IMR-90 (cell line): ENCODE measurements at regions not wholly inside any gene's neighbourhood (a gene's known extent, or its start where the extent isn't known, plus 50 kb on each side); places are given as distances from the start of the nearest gene placed in this dataset.

Source experiments
- ATAC-seq: fragments of 200-7000 bp; cut with Tn5 transposase; 2 replicates; pipeline ENCODE4 v1.9.1; 2020; ENCODE audit warnings: low read depth, mild to moderate bottlenecking, moderate library complexity
- BruUV-seq: library from RNA; stranded (reverse); fragments of 400-500 nt; replicated peaks from 2 replicates; lab custom pipeline; 2021; lab: Mats Ljungman, UMichigan
- CTCF ChIA-PET: fragments of 300-600 bp; formaldehyde crosslinking; extraction: SDS; loops from one replicate; lab custom pipeline; 2021; ENCODE audit warnings: antibody characterized with exemption; lab: Yijun Ruan, JAX
- POLR2A ChIA-PET: fragments of 300-600 bp; sonication (Branson Sonifier 250); formaldehyde crosslinking; loops from one replicate; lab custom pipeline; 2022; ENCODE audit warnings: antibody characterized with exemption; ENCODE audit not compliant: unreplicated experiment; lab: Charles Lee
- DNase-seq: peaks from one replicate; pipeline ENCODE4 v3.0.0; 2013
- H2AFZ ChIP-seq: replicated peaks from 2 replicates; pipeline ENCODE3; 2013; ENCODE audit warnings: low read length, mild to moderate bottlenecking; ENCODE audit not compliant: poor library complexity
- H2AK5ac ChIP-seq: 2 replicates; pipeline ENCODE4 v1.6.1; 2013; ENCODE audit warnings: low read depth, low read length, inconsistent platforms
- H2AK9ac ChIP-seq: replicated peaks from 2 replicates; pipeline ENCODE3; 2013; ENCODE audit warnings: mild to moderate bottlenecking, low read depth, low read length, moderate library complexity; ENCODE audit not compliant: poor library complexity
- H2BK120ac ChIP-seq: 2 replicates; pipeline ENCODE4 v1.6.1; 2013; ENCODE audit warnings: low read depth, low read length, inconsistent platforms
- H2BK15ac ChIP-seq: 3 replicates; pipeline ENCODE4 v1.6.1; 2013; ENCODE audit warnings: low read depth, low read length, inconsistent platforms
- H2BK20ac ChIP-seq: 2 replicates; pipeline ENCODE4 v1.6.1; 2013; ENCODE audit warnings: low read depth, mild to moderate bottlenecking, inconsistent platforms, low read length, moderate library complexity
- H2BK5ac ChIP-seq: 2 replicates; pipeline ENCODE4 v1.6.1; 2013; ENCODE audit warnings: mild to moderate bottlenecking, low read depth, low read length, inconsistent platforms; ENCODE audit not compliant: poor library complexity, severe bottlenecking
- H3K14ac ChIP-seq: replicated peaks from 2 replicates; pipeline ENCODE4 v1.6.1; 2013; ENCODE audit warnings: low read depth, low read length, inconsistent platforms
- H3K18ac ChIP-seq: 2 replicates; pipeline ENCODE4 v1.6.1; 2013; ENCODE audit warnings: low read depth, low read length, control low read depth
- H3K23ac ChIP-seq: 2 replicates; pipeline ENCODE4 v1.6.1; 2013; ENCODE audit warnings: low read depth, low read length, inconsistent platforms
- H3K27ac ChIP-seq: 2 replicates; pipeline ENCODE4 v1.5.1; 2013; ENCODE audit warnings: mild to moderate bottlenecking, control low read depth, low read length; ENCODE audit not compliant: insufficient read depth
- H3K27me3 ChIP-seq: 2 replicates; pipeline ENCODE4 v1.6.1; 2013; ENCODE audit warnings: low read length; ENCODE audit not compliant: control insufficient read depth, insufficient read depth
- H3K36me3 ChIP-seq: 2 replicates; pipeline ENCODE4 v1.6.1; 2013; ENCODE audit warnings: low read length, mixed read lengths; ENCODE audit not compliant: control insufficient read depth, insufficient read depth
- H3K4ac ChIP-seq: 2 replicates; pipeline ENCODE4 v1.6.1; 2013; ENCODE audit warnings: low read depth, low read length, inconsistent platforms
- H3K4me1 ChIP-seq: 2 replicates; pipeline ENCODE4 v1.6.1; 2013; ENCODE audit warnings: low read length, mixed read lengths; ENCODE audit not compliant: control insufficient read depth, insufficient read depth
- H3K4me2 ChIP-seq: 2 replicates; pipeline ENCODE4 v1.6.1; 2013; ENCODE audit warnings: low read depth, mild to moderate bottlenecking, control low read depth, low read length, moderate library complexity
- H3K4me3 ChIP-seq: 2 replicates; pipeline ENCODE4 v1.5.1; 2013; ENCODE audit warnings: low read depth, mild to moderate bottlenecking, control low read depth, low read length, moderate library complexity; ENCODE audit not compliant: insufficient read depth
- H3K56ac ChIP-seq: 2 replicates; pipeline ENCODE4 v1.6.1; 2013; ENCODE audit warnings: low read length, inconsistent platforms; ENCODE audit not compliant: insufficient read depth; ENCODE audit errors: extremely low read depth
- H3K79me1 ChIP-seq, 2 experiments: 2 replicates each; pipeline ENCODE4 v1.6.1; 2013; ENCODE audit warnings: low read length in 2 of 2, inconsistent platforms in 1 of 2, low read depth in 1 of 2
- H3K9ac ChIP-seq: 2 replicates; pipeline ENCODE4 v1.6.1; 2013; ENCODE audit warnings: low read depth, low read length, control low read depth
- H3K9me1 ChIP-seq: 2 replicates; pipeline ENCODE4 v1.6.1; 2013; ENCODE audit warnings: low read length, inconsistent platforms; ENCODE audit not compliant: insufficient read depth
- H3K9me3 ChIP-seq: 2 replicates; pipeline ENCODE4 v1.6.1; 2013; ENCODE audit warnings: low read length; ENCODE audit not compliant: control insufficient read depth, insufficient read depth
- H4K20me1 ChIP-seq: 2 replicates; pipeline ENCODE4 v1.6.1; 2013; ENCODE audit warnings: low read length, inconsistent platforms; ENCODE audit not compliant: insufficient read depth
- H4K5ac ChIP-seq: 2 replicates; pipeline ENCODE4 v1.6.1; 2013; ENCODE audit warnings: mild to moderate bottlenecking, low read depth, low read length, control low read depth
- H4K8ac ChIP-seq, 2 experiments: 2 replicates each; pipeline ENCODE4 v1.6.1; 2013; ENCODE audit warnings: low read depth in 2 of 2, low read length in 2 of 2, control low read depth in 1 of 2, inconsistent platforms in 1 of 2
- H4K91ac ChIP-seq: 2 replicates; pipeline ENCODE4 v1.6.1; 2013; ENCODE audit warnings: low read depth, low read length, inconsistent platforms; ENCODE audit not compliant: insufficient read depth
- BHLHE40 ChIP-seq: fragments of 150-350 bp; IDR thresholded peaks from 2 replicates; pipeline ENCODE4 v1.6.1; 2016; ENCODE audit warnings: mild to moderate bottlenecking, low read depth, low read length
- CEBPB ChIP-seq: IDR thresholded peaks from 2 replicates; pipeline ENCODE4 v1.6.1; 2012; ENCODE audit warnings: low read depth, low read length, improper control_type of control experiment
- CHD1 ChIP-seq: IDR thresholded peaks from 2 replicates; pipeline ENCODE4 v1.6.1; 2012; ENCODE audit warnings: low read depth, low read length, improper control_type of control experiment
- CTCF ChIP-seq: conservative IDR thresholded peaks from 2 replicates; pipeline ENCODE4 v1.5.1; 2012; ENCODE audit warnings: mild to moderate bottlenecking, low read depth, low read length, improper control_type of control experiment
- ELK1 ChIP-seq: fragments of 150-350 bp; IDR thresholded peaks from 2 replicates; pipeline ENCODE4 v1.6.1; 2016; ENCODE audit warnings: low read depth, mild to moderate bottlenecking, low read length, moderate library complexity, borderline replicate concordance
- FOS ChIP-seq: fragments of 150-350 bp; IDR thresholded peaks from 2 replicates; pipeline ENCODE4 v1.6.1; 2016; ENCODE audit warnings: low read depth, low read length
- MAFK ChIP-seq: IDR thresholded peaks from 2 replicates; pipeline ENCODE4 v1.6.1; 2012; ENCODE audit warnings: low read depth, low read length, improper control_type of control experiment
- MAZ ChIP-seq: IDR thresholded peaks from 2 replicates; pipeline ENCODE4 v1.6.1; 2012; ENCODE audit warnings: low read depth, mild to moderate bottlenecking, low read length, improper control_type of control experiment, moderate library complexity, borderline replicate concordance
- MXI1 ChIP-seq: IDR thresholded peaks from 2 replicates; pipeline ENCODE4 v1.6.1; 2012; ENCODE audit warnings: low read depth, mild to moderate bottlenecking, low read length, moderate library complexity, borderline replicate concordance
- NFE2L2 ChIP-seq: fragments of 150-350 bp; IDR thresholded peaks from 2 replicates; pipeline ENCODE4 v1.6.1; 2016; ENCODE audit warnings: low read depth, mild to moderate bottlenecking, low read length
- POLR2A ChIP-seq: IDR thresholded peaks from 2 replicates; pipeline ENCODE4 v1.6.1; 2012; ENCODE audit warnings: mild to moderate bottlenecking, low read depth, low read length
- RAD21 ChIP-seq: IDR thresholded peaks from 2 replicates; pipeline ENCODE4 v1.6.1; 2012; ENCODE audit warnings: low read length, improper control_type of control experiment
- RCOR1 ChIP-seq: IDR thresholded peaks from 2 replicates; pipeline ENCODE4 v1.6.1; 2012; ENCODE audit warnings: mild to moderate bottlenecking, low read length, improper control_type of control experiment; ENCODE audit not compliant: insufficient replicate concordance
- RFX5 ChIP-seq: IDR thresholded peaks from 2 replicates; pipeline ENCODE4 v1.8.0; 2012; ENCODE audit warnings: low read depth, mild to moderate bottlenecking, low read length, moderate library complexity
- SMC3 ChIP-seq: fragments of 150-350 bp; IDR thresholded peaks from 2 replicates; pipeline ENCODE4 v1.6.1; 2016; ENCODE audit warnings: low read depth, mild to moderate bottlenecking, antibody characterized with exemption, low read length, moderate library complexity
- USF2 ChIP-seq: fragments of 150-350 bp; IDR thresholded peaks from 2 replicates; pipeline ENCODE4 v1.6.1; 2017; ENCODE audit warnings: mild to moderate bottlenecking, antibody characterized with exemption, low read length, low read depth
- WGBS, 2 experiments: methylation state at CpG; one replicate each; pipeline versions ENCODE4 v1.1.5 to v1.1.7; 2013; ENCODE audit warnings: missing lambda C conversion rate in 2 of 2; ENCODE audit not compliant: insufficient read length in 1 of 2; ENCODE audit errors: extremely low coverage in 2 of 2; 5-methylcytosine and 5-hydroxymethylcytosine counted together
- dilution Hi-C: fragments of 300-500 bp; cut with HindIII; formaldehyde crosslinking; loops from one replicate; pipeline ENCODE4 v1.14.3; 2018; ENCODE audit warnings: low sequenced_read_pairs; ENCODE audit not compliant: unreplicated experiment
- in situ Hi-C: fragments of 300-500 bp; cut with MboI; formaldehyde crosslinking; loops from 3 replicates; pipeline ENCODE4 v1.14.3; 2019; ENCODE audit warnings: low sequenced_read_pairs, inconsistent platforms, mixed read lengths
- intact Hi-C: fragments of 100-400 bp; cut with micrococcal nuclease; formaldehyde crosslinking; loops from 2 replicates; pipeline ENCODE4 v1.10.0; 2022

- Histone ChIP-seq H3K79me1 (no peaks in the 10 kb centered on the region), H3K56ac (no peak overlapping the region), H2BK20ac (no peak overlapping the region), H2AK5ac (no peak overlapping the region), H3K18ac (no peak overlapping the region), H2BK120ac (no peak overlapping the region), H3K36me3 (no peaks in the 10 kb centered on the region), H2AFZ (no peak overlapping the region), H4K20me1 (no peaks in the 10 kb centered on the region), H2BK15ac (no peak overlapping the region), H3K4me2 (no peak overlapping the region), H3K9ac (no peak overlapping the region), H3K23ac (no peak overlapping the region), H3K4me1 (no peaks in the 10 kb centered on the region), H3K4ac (no peak overlapping the region), H3K27me3 (no peaks in the 10 kb centered on the region), H3K14ac (no peak overlapping the region), H3K4me3 (no peak overlapping the region), H3K27ac (no peak overlapping the region), H4K91ac (no peak overlapping the region), H4K5ac (no peak overlapping the region), H2AK9ac (no peak overlapping the region), H3K9me1 (no peaks in the 10 kb centered on the region), H2BK5ac (no peak overlapping the region), H4K8ac (no peak overlapping the region), H3K9me3 (peaks cover 15% of the 10 kb centered on the region)
- no peak for ATAC-seq
- no peak for TF ChIP-seq USF2
- no peak for TF ChIP-seq MAZ
- TF ChIP-seq RFX5, result no peak
- no peak for TF ChIP-seq BHLHE40
- no peak for TF ChIP-seq MAFK
- no peak for TF ChIP-seq SMC3
- TF ChIP-seq NFE2L2, result no peak
- TF ChIP-seq POLR2A, result no peak
- no peak for TF ChIP-seq ELK1
- TF ChIP-seq CTCF, result no peak
- no peak for TF ChIP-seq CHD1
- no peak for TF ChIP-seq MXI1
- no peak for TF ChIP-seq CEBPB
- TF ChIP-seq RCOR1, result no peak
- TF ChIP-seq FOS, result no peak
- TF ChIP-seq RAD21, result no peak
- BruUV-seq, result no TSS peak
- no CpG with 5 or more reads among the region's 5 CpGs for WGBS, 2 experiments
- DNase-seq, result no peak
- POLR2A ChIA-PET, result no interaction called here
- intact Hi-C loops (no loop called here), in situ Hi-C loops (no loop called here), dilution Hi-C loops (no loop called here)
- CTCF ChIA-PET, result no interaction called here
These were observed 380.9 kb downstream of the EDEM1 start for GRCh38 chr3:5568451-5568850.
